Ectodermal cell (in vitro differentiated cells): ENCODE measurements at regions not wholly inside any gene's neighbourhood (a gene's known extent, or its start where the extent isn't known, plus 50 kb on each side); places are given as distances from the start of the nearest gene placed in this dataset.

Experiments used
- H3K27ac ChIP-seq: 2 replicates; pipeline ENCODE4 v1.7.0; 2013; ENCODE audit warnings: mild to moderate bottlenecking, low read depth, low read length; ENCODE audit not compliant: insufficient read depth, poor library complexity, severe bottlenecking
- H3K27me3 ChIP-seq: 2 replicates; pipeline ENCODE4 v1.7.0; 2013; ENCODE audit warnings: mild to moderate bottlenecking, low read length; ENCODE audit not compliant: insufficient read depth, control insufficient read depth, poor library complexity, severe bottlenecking
- H3K36me3 ChIP-seq: one replicate; pipeline ENCODE4 v1.7.0; 2013; ENCODE audit warnings: low read length; ENCODE audit not compliant: control insufficient read depth, insufficient read depth
- H3K4me1 ChIP-seq: one replicate; pipeline ENCODE4 v1.7.0; 2013; ENCODE audit warnings: low read length; ENCODE audit not compliant: control insufficient read depth, insufficient read depth
- H3K4me3 ChIP-seq: 2 replicates; pipeline ENCODE4 v1.7.0; 2013; ENCODE audit warnings: low read depth, low read length, control low read depth; ENCODE audit not compliant: insufficient read depth
- H3K9me3 ChIP-seq: 2 replicates; pipeline ENCODE4 v1.7.0; 2013; ENCODE audit warnings: mild to moderate bottlenecking, low read length, moderate library complexity; ENCODE audit not compliant: control insufficient read depth
- WGBS, 2 experiments: methylation state at CpG; one replicate each; pipeline ENCODE4 v1.1.7; 2013; ENCODE audit warnings: missing lambda C conversion rate in 2 of 2; 5-methylcytosine and 5-hydroxymethylcytosine counted together

GRCh38 chr13:81615031-81615430 lies 1274.1 kb upstream of the SPRY2 start:
- no peak overlapping the region for H3K27ac ChIP-seq
- no peak overlapping the region for H3K4me3 ChIP-seq
- H3K9me3 ChIP-seq = no peaks in the 10 kb centered on the region
- H3K36me3 ChIP-seq = no peaks in the 10 kb centered on the region
- WGBS, 2 experiments = 84 to 92% methylated on average over 2 of the region's 2 CpGs
- no peaks in the 10 kb centered on the region for H3K27me3 ChIP-seq
- no peaks in the 10 kb centered on the region for H3K4me1 ChIP-seq

GRCh38 chr13:81610644-81611043 lies 1269.7 kb upstream of the SPRY2 start:
- Histone ChIP-seq H3K4me3 (no peak overlapping the region), H3K27ac (no peak overlapping the region), H3K4me1 (no peaks in the 10 kb centered on the region), H3K9me3 (no peaks in the 10 kb centered on the region), H3K27me3 (no peaks in the 10 kb centered on the region), H3K36me3 (no peaks in the 10 kb centered on the region)
- 88 to 92% methylated on average over 1 of the region's 1 CpG for WGBS, 2 experiments

- no peaks in the 10 kb centered on the region for H3K4me1 ChIP-seq
- no peaks in the 10 kb centered on the region for H3K36me3 ChIP-seq
- 92 to 94% methylated on average over 1 of the region's 2 CpGs for WGBS, 2 experiments
- H3K27me3 ChIP-seq = no peaks in the 10 kb centered on the region
- H3K27ac ChIP-seq = no peak overlapping the region
- H3K9me3 ChIP-seq = no peaks in the 10 kb centered on the region
- H3K4me3 ChIP-seq = no peak overlapping the region
Measured at GRCh38 chr13:81609335-81609734, 1268.4 kb upstream of the SPRY2 start.

GRCh38 chr13:81606074-81606473 lies 1265.1 kb upstream of the SPRY2 start:
- 80 to 96% methylated on average over 12 of the region's 12 CpGs for whole genome bisulfite sequencing, 2 experiments
- Histone ChIP-seq H3K4me3 (no peak overlapping the region), H3K9me3 (no peaks in the 10 kb centered on the region), H3K36me3 (no peaks in the 10 kb centered on the region), H3K27me3 (no peaks in the 10 kb centered on the region), H3K4me1 (no peaks in the 10 kb centered on the region), H3K27ac (no peak overlapping the region)

- Histone ChIP-seq H3K4me1 (no peaks in the 10 kb centered on the region), H3K27ac (no peak overlapping the region), H3K27me3 (no peaks in the 10 kb centered on the region), H3K4me3 (no peak overlapping the region), H3K9me3 (no peaks in the 10 kb centered on the region), H3K36me3 (no peaks in the 10 kb centered on the region)
Measured at GRCh38 chr13:81602241-81602640, 1261.3 kb upstream of the SPRY2 start.

GRCh38 chr13:81597101-81597500 lies 1256.2 kb upstream of the SPRY2 start:
- H3K4me1 ChIP-seq = no peaks in the 10 kb centered on the region
- H3K9me3 ChIP-seq = no peaks in the 10 kb centered on the region
- H3K4me3 ChIP-seq = no peak overlapping the region
- H3K36me3 ChIP-seq = no peaks in the 10 kb centered on the region
- WGBS, 2 experiments = 88 to 96% methylated on average over 1 of the region's 1 CpG
- H3K27ac ChIP-seq = no peak overlapping the region
- H3K27me3 ChIP-seq = no peaks in the 10 kb centered on the region

- Histone ChIP-seq H3K4me1 (no peaks in the 10 kb centered on the region), H3K9me3 (no peaks in the 10 kb centered on the region), H3K27ac (no peak overlapping the region), H3K36me3 (no peaks in the 10 kb centered on the region), H3K4me3 (no peak overlapping the region), H3K27me3 (no peaks in the 10 kb centered on the region)
- 96 to 97% methylated on average over 1 to 2 of the region's 2 CpGs for WGBS, 2 experiments
Measured at GRCh38 chr13:81596224-81596753, 1255.4 kb upstream of the SPRY2 start.

- 92 to 94% methylated on average over 3 of the region's 3 CpGs for WGBS, 2 experiments
- H3K4me3 ChIP-seq = no peak overlapping the region
Measured at GRCh38 chr13:81591528-81592220, 1250.7 kb upstream of the SPRY2 start.

GRCh38 chr13:81582381-81582780 lies 1241.5 kb upstream of the SPRY2 start:
- no peaks in the 10 kb centered on the region for H3K36me3 ChIP-seq
- H3K27ac ChIP-seq = no peak overlapping the region
- H3K4me1 ChIP-seq = no peaks in the 10 kb centered on the region
- H3K27me3 ChIP-seq = no peaks in the 10 kb centered on the region
- H3K9me3 ChIP-seq = no peaks in the 10 kb centered on the region
- no peak overlapping the region for H3K4me3 ChIP-seq

More at GRCh38 chr13:81591528-81592220, 1250.7 kb upstream of the SPRY2 start:
- no peaks in the 10 kb centered on the region for H3K36me3 ChIP-seq
- no peak overlapping the region for H3K27ac ChIP-seq
- no peaks in the 10 kb centered on the region for H3K4me1 ChIP-seq
- H3K9me3 ChIP-seq = no peaks in the 10 kb centered on the region
- no peaks in the 10 kb centered on the region for H3K27me3 ChIP-seq

- WGBS, 2 experiments = 39% methylated on average over 2 of the region's 2 CpGs; no CpG with 5 or more reads in 1 of the 2 experiments
- Histone ChIP-seq H3K36me3 (no peaks in the 10 kb centered on the region), H3K4me3 (no peak overlapping the region)
Measured at GRCh38 chr13:81577601-81578195, 1236.8 kb upstream of the SPRY2 start.

More at GRCh38 chr13:81577601-81578195, 1236.8 kb upstream of the SPRY2 start:
- Histone ChIP-seq H3K4me1 (no peaks in the 10 kb centered on the region), H3K27ac (no peak overlapping the region), H3K9me3 (no peaks in the 10 kb centered on the region), H3K27me3 (no peaks in the 10 kb centered on the region)
